DMS53 treated with DMSO at 0.1 percent for 48 hours (cell line): ENCODE measurements at regions not wholly inside any gene's neighbourhood (a gene's known extent, or its start where the extent isn't known, plus 50 kb on each side); places are given as distances from the start of the nearest gene placed in this dataset.
A peak's percentile ranks its signal among the peaks of the same experiment; 100 is the strongest.
"Not testable (repeated sequence)": the region's sequence is repeated elsewhere in the genome, so short reads cannot be mapped to it uniquely, and the experiment has no call there.

Experiments used
- DNase-seq: peaks from one replicate; lab custom pipeline; 2025; ENCODE audit not compliant: unreplicated experiment; lab: John Stamatoyannopoulos, UW

DNA sequence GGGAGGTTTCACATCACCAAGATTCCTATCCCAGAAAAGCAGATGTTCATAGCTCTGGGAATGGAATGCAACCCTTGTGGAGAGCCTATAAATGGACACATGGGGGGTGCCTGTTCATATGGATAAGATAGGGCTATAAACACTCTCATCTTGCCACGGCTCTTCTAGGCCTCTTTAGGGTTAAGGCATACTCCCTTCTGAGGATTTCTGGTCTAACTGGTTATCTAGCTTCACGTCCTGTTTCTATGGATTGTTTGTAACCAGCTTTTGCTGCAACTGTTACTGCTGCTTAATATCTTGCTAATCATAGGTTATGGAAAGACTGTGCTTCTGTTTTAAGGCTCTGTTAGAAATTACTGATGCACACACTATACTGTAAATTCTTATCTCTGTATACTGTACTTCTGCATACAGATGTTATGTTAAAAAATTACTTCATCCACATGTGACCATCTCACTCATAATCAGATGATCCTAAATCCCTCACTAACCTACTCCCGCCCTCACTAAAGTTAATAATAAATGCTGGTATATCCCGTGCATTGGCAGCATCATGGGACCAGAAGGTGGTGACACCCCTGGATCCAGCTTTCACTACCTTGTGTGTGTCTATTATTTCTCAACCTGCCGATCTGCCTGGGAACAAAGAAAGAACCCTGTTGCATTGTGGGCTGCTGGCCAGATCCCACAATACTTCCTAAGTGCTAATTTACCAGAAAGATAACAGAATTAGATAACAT, 68.7 kb downstream of the PRKAB2 start:
- not testable (repeated sequence) for DNase-seq

DNA sequence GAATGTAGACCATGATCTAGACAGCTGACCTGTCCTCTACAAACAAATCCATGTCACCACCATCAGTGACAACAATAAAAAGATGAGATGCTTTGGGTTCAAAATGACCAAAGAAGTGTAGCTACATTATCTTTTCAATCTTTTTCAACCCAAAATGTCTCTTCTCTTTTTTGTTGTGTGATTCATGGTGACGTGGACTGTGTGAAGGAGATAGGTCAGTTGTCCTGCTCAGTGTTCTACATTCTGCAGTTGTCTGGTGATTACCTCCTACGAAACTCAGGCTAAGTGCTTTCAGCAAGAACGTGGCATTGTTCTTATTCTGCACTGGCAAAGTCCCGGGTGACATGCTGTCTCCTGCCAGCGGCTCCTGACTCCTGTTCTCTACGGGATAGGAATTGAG, 73.1 kb downstream of the PRKAB2 start:
- DNase-seq = no peak

DNA sequence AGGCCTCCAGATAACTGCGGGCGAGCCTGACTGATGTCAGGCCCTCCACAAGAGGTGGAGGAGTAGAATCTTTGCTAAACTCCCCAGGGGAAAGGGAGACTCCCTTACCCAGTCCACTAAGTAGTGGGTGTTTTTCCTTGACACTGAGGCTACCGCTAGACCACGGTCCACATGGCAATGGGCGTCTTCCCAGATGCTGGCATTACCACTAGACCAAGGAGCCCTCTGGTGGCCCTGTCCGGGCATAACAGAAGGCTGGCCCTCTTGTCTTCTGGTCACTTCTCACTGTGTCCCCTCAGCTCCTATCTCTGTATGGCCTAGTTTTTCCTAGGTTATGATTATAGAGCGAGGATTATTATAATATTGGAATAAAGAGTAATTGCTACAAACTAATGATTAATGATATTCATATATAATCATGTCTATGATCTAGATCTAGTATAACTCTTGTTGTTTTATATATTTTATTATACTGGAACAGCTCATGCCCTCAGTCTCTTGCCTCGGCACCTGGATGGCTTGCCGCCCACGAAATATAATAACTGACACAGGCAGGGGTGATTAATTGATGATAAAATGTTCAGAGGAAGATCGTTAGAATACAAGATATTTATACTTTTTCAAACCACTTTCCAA, 73.8 kb downstream of the PRKAB2 start:
- DNase-seq = peak; percentile 30

DNA sequence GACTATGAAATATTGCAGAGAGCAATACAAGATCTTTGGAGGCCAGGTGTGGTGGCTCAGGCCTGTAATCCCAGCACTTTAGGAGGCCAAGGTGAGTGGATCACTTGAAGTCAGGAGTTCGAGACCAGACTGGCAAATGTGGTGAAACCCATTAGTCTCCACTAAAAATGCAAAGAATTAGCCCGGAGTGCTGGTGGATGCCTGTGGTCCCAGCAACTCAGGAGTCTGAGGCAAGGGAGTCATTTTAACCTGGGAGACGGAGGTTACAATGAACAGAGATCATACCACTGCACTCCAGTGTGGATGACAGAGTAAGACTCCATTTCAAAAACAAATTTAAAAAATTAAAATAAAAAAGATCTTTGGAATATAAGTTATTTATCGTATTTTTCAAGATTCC, 76.6 kb downstream of the PRKAB2 start:
- DNase-seq = no peak

DNA sequence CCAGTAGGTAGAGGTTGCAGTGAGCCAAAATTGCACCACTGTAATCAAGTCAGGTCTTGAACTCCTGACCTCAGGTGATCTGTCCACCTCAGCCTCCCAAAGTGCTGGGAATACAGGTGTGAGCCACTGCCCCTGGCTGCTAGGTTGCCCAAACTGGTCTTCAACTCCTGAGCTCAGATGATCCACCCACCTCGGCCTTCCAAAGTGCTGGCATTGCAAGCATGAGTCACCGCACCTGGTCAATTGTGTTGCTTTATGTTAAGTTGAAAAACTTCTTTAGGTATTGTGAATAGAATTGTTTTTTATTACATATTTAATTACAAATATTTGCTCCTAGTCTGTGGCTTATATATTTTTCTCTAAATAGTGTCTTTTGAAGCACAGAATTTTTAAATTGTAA, 80.5 kb downstream of the PRKAB2 start:
- DNase-seq = peak; percentile 41

DNA sequence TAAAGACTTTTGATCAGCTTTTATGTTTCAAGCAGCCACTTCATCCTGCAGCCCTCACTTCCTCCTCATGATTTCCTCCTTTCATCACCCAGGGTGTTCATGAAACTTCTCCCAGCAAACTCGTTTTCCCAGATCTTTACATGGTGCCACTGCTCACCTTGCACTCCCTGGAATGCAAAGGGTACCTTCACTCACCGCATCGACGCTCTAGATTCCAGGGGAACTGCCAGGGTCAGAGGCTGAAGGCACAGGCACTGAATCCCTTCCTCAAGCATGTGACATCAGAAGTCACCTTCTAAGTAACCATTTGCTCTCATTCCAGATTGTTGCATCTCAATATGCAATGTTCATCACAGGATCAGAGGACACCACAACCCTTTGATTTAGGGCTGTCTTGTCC, 82.8 kb downstream of the PRKAB2 start:
- DNase-seq = peak; percentile 27

DNA sequence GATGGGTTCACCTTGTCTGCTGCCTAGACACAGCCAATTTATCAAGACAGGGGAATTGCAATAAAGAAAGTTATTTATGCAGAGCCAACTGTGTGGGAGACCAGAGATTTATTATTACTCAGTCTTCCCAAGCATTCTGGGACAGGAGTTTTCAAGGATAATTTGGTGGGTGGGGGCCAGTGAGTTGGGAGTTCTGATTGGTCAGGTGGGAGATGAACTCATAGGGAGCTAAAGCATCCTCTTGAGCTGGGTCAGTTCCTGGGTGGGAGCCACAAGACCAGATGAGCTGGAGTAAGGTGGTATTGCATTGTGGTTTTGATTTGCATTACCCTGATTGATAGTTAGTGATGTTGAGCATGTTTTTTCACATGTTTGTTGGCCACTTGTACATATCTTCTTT, 86.1 kb downstream of the PRKAB2 start:
- no peak for DNase-seq

DNA sequence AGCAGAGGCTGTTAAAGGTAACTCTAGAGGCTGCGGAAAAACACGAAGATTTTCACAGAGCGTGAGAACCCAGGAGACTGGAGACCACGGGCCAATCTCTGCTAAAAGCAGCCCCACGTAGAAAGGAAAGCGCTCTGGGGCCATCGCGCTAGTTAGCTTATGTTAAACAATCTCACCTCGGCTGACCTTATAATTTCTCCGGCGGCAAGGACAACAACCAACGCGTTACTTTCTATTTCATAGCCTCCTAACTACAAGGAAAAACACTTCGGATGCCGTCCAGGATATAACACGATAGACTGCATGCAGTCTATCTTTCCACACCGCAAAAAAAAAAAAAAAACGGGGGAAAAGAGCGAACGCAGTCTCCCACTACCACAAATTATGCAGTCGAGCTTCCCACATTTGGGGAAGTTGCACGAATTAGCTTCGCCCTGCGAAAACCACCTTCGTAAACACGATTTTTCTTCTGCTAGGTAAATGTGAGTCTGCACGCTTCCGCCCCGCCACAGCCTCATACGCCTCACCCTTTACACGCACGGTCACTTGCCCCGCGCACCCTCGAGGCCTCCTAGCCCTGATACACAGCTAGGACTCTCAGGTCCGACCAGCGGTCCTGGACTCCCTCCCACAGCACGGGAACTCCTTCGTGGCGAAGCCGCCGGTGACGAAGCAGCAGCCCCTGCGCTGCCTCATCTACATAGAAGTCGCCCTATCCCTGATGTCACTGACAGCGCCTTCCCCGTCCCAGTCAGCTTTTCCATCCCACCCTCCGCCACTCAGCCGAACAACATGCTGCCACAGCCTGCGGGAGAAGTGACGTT, 87.8 kb downstream of the PRKAB2 start:
- DNase-seq = peak; percentile 83

DNA sequence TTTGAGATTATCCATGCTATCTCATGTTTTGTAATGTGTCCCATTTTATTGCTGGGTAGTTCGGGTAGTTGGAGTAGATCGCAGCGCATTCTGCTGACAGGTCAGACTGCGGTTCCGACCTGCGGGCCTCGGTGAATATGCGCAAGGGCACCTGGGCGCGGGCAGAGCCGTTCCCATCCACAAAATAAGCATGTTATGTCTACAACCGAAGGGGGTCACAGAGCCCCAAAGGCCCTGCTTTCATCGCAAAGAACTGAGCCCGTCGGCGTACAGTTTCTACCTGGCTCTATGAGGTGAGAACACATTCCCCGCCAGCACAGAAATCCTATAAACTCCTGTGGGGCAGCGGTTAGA, 88.4 kb downstream of the PRKAB2 start:
- no peak for DNase-seq

DNA sequence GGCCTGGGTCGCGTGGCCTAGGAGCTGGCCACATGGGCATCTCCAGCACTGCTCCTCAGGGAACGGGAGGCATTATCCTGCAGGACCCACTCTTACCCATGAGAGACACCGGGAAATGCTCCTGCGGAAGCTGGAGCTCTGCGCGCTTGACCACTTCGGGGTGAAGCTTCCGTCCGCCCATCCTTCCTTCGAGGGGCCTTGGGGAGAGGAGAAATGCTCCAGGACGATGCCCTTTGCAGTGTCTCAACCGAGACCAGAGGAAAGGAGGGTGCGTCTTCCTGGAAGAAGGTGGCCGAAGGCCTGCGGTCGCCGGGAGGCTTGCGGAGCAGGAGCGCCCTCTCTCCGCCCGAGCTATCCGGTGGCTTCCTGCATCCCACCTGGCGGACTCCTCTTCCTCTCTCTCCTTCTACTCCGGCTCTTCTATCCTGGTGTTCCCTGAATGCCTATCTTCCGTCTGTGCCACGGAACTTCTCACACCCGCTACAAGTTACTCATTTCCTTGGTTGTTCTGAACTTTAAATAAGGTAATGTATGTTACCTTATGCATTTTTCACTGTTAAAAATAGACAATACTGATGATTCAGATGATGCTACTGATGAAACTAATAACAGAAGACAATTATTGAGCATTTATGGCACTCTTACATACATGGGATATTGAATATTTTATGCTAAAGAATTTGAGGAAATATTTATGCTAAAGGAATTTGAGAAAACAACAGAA, 91.4 kb downstream of the PRKAB2 start:
- no peak for DNase-seq

DNA sequence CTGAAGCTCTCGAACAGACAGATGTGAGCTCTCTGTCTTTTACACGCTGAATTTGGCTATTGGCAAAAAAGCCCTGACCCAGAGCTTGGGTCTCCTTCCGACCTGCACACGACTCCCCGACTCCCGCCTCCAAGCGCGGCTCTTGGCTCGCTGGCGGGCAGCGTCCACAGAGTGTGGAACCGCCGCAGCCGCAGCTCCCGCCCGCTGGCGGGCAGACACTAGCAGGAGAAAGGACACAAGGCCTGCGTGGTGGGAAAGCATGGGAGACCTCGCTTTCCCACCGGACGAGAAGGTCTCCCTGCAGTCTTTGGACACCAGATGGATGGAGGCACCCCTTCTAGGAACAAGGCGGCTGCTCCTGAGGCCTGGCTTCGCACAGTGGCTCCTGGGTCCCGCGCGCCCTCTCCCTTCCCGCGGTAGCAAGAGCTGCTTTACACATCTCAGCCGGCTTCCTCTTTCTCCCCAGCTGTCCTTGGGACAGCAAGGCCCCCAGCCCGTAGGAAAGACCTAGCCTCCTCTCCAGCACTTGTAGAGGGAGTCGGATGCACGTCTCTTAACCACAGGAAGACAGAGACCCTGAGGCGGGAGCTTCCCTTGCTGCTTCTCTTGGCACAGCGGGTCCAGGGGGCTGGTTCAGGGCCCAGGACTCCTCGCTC, 92.1 kb downstream of the PRKAB2 start:
- no peak for DNase-seq

DNA sequence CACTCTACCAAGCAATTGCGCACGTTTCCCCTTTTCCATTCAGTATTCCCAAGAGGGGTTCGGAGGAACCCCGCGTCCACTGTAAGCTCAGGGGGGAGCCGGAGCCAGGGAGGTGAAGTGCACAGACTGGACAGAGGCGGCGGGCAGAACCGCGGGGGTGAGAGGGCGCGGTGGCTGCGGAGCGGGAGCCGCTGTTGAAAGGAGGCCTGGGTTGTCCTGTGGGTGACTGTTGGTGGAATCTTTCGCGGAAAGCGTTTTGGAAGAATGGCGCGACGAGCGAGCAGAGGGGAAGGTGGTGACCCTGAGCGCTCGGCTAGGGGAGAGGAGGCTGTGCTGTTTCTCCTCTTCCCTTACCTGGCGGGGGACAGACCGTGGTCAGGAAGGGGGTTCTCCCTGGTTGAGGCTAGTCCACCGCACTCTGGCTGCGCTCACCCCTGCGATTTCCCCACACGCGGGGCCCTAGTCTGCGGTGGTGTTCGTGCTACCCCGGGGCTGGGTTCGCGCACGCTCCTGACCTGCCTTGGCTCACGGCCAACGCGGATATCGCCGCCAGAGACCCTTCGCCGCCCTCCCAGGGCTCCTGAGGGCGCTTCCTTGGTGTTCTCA, 92.8 kb downstream of the PRKAB2 start:
- no peak for DNase-seq

DNA sequence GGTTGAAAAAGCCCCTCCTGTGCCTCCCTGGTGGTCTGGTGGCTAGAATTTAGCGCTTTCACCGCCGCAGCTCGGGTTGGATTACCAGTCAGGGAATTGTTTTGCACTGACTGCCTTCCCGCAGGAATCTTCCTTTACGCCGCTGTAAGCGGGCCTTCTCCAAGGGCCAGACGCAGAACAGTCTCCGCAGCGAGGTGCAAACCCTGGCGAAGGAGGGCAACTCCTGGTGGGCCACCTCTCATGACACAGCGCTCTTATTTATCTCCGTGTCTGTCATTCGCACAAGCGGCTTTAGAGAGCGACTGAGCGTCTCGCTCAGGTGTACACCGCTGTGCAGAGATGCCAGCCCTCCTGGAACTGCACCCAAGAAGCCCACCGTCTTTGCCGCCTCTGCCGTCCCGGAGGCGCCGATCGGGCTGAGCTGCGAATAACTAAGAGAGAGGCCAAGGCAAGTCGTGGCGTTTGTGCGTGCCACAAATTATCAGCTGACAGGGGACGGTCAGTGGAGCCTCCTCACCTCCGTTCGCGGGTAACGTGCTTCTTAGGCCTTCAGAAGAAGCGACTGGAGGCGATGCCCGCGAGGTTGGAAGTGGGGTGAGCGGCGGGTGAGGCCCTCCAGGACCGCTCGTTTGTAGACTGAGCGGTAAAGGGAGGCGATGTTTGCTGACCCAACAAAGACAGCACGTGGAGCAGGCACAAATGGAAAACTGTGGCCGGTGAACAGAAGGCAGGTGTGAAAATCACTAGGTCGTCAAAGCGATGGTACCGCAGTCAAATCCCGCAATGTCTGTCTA, 93.5 kb downstream of the PRKAB2 start:
- no peak for DNase-seq

DNA sequence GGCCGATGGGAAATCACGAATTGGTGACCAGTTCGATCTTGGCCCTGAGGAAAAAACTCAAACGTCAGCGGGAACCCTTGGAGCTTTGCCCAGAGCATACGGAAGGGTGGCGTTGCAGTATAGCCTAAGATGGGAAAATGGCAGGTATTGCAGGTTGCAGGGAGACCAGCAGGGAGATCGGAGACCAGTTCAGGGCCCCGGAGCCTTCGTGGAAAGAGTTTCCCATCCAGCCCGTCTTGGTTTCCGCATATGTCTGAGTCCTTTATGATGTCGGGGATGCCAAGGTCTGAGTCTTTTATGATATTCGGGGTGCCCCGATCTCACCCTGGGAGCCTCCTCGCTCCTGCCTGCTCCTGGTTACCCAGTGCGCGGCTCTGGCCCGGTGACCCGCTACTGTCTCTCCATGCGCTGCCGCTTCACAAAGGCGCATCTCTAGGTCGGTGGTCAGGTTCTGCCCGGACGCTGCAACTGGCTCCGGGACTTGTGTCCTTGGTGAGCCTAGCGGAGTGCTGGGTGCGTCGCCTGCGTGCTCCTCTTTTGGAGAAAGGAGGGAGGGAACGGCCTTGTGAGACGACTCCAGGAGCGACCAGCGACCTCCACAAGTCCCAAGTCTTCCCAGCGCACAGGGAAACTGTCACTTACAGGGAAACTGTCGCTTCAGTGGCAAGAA, 94.2 kb downstream of the PRKAB2 start:
- DNase-seq = no peak

DNA sequence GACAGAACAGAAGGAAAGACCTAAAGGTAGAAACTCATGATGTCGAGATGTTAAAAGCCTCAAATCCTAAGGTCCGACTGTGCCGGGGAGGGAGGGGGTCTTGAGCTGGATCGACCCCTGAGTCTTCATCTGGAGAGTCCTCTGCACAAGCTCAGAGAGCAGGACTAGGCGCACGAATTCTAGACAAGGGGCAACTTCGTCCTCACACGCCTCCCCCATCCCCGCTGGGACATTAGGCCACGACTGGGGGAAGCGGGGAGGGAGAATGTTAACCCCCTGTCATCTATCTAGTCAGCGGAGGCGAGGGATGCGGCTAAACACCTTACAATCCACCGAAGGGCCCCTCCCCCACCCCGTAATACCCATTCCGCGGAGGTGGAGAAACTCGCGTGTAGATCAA, 94.7 kb downstream of the PRKAB2 start:
- DNase-seq = no peak

DNA sequence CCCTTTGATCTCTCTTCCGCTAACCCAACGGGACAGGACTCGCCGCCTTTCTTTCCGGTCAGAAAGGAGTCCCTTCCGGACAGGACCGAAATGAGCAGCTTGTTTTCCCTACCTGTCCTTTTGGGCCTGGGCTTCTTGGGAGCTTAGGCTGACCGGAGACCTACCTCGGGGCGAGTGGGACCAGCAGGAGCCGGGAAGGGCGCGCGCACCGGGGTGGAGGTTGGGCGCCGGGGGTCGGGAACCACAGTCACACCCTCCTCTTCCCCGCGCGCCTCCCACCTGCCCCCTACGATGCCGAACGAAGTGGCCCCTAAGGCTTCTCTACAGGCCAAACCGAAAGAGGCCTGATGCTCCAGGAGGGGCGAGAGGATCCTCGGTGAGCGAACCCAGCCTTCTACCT, 95.2 kb downstream of the PRKAB2 start:
- DNase-seq = no peak

DNA sequence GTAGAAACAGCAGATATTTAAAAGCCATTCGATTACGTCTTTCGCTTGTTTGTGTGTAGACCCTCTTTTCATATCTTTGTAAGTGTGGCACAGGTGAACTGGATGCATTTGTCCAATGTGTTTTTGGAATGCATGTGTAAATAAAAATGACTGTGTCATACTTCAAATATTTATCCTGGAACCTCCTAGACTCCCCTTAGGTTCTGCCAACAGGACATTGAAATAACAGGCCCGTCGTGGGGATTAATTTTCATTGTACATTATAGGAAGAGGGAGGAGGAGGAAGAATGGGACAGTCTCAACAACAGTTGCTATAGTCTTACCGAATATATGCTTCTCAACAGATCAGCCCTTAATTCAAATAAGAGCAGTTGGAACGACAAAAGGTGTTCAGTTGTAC, 95.8 kb downstream of the PRKAB2 start:
- DNase-seq = no peak

DNA sequence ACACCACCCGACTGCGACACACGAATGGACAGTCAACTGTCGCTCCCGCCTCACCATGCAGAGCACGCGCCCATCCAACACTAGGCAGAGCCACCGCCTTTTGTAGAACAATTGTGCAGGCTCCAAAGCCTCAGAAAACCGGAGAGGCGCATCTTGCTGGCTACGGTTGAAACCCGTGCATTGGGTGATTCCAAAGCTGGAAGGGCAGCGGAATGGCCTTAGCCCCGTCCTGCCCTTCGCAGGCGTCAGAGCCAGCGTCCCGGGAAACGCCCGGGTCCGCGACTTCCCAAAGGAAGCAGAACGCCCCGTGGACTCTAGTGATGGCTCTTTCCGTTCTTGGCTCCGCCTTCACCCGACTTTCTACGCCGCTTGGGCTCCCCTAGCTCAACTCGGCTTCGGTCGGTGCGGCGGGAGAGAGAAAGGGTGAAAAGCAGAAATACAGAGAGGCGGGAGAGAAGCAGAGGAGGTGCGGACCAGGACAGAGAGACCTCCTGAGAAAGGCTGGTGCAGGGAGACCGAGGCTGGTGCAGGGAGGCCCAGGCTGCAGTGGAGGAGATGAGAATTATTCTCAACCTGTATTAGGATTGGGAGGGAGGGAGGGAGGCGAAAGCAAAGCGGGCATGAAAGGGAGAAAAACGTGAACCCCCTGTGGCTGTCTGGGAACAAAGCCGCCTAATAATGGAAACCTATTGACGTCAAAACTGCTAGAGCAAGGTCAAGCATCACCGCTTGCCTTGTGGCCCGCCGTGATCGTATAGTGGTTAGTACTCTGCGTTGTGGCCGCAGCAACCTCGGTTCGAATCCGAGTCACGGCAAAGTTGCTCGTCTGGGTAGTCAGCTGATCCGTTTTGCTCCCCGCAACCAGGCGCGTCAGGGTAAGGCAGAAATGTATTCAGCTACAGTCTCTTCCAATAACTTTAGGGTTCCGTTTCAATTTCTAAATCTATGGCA, 99.5 kb downstream of the PRKAB2 start:
- DNase-seq = no peak
